Tibial nerve (tissue), 4 donors: ENCODE measurements at regions not wholly inside any gene's neighbourhood (a gene's known extent, or its start where the extent isn't known, plus 50 kb on each side); places are given as distances from the start of the nearest gene placed in this dataset.
"Not testable (repeated sequence)": the region's sequence is repeated elsewhere in the genome, so short reads cannot be mapped to it uniquely, and the experiment has no call there.

Experiments
- DNase-seq, 2 donors: peaks; one replicate each; pipeline ENCODE4 v3.0.0-alpha.2; 2019; ENCODE audit warnings: low spot score in 2 of 2
- H3K27ac ChIP-seq, 4 donors: fragments of 200-600 bp; sonication (generic) in 3 of 4; one replicate each; pipeline ENCODE4 v1.5.1; 2017 to 2019; ENCODE audit warnings: mild to moderate bottlenecking in 1 of 4
- H3K27me3 ChIP-seq, 2 donors: fragments of 200-600 bp; sonication (generic) in 1 of 2; one replicate each; pipeline versions ENCODE4 v1.5.1 to v1.6.0; 2017 to 2019
- H3K36me3 ChIP-seq, 3 donors: fragments of 200-600 bp; sonication (generic); one replicate each; pipeline ENCODE4 v1.5.1; 2018 to 2019
- H3K4me1 ChIP-seq, 4 donors: fragments of 200-600 bp; sonication (generic) in 3 of 4; one replicate each; pipeline ENCODE4 v1.5.1; 2017 to 2019
- H3K4me3 ChIP-seq, 4 donors: fragments of 200-600 bp; sonication (generic) in 3 of 4; one replicate each; pipeline ENCODE4 v1.5.1; 2017 to 2019; ENCODE audit warnings: mild to moderate bottlenecking in 1 of 4, moderate library complexity in 1 of 4
- H3K9me3 ChIP-seq, 4 donors: fragments of 200-600 bp; sonication (generic) in 3 of 4; one replicate each; pipeline ENCODE4 v1.5.1; 2017 to 2019
- EP300 ChIP-seq, 2 donors: sonication (generic); formaldehyde crosslinking; IDR thresholded peaks; one replicate each; pipeline ENCODE4 v1.6.1; 2017; ENCODE audit warnings: antibody characterized with exemption in 2 of 2, mild to moderate bottlenecking in 1 of 2
- POLR2A ChIP-seq, 2 donors: fragments of 450-650 bp; IDR thresholded peaks; one replicate each; pipeline ENCODE4 v1.6.1; 2017; ENCODE audit warnings: antibody characterized with exemption in 2 of 2, mild to moderate bottlenecking in 2 of 2, moderate library complexity in 2 of 2
- WGBS, 2 donors: methylation state at CpG; one replicate each; pipeline ENCODE4 v1.1.5; 2018; 5-methylcytosine and 5-hydroxymethylcytosine counted together
- TF ChIP-seq, protein P1 (sequence below), 5 experiments: fragments of 200-600 bp in 3 of 5; fragments of 450-650 bp in 2 of 5; sonication (generic) in 3 of 5; IDR thresholded peaks; one replicate each; pipeline ENCODE4 v1.5.1; 2016 to 2019; ENCODE audit warnings: antibody characterized with exemption in 5 of 5, mild to moderate bottlenecking in 3 of 5, moderate library complexity in 2 of 5

GRCh38 chr16:64272028-64272427 is 849.8 kb downstream of the CDH11 start:
- TF ChIP-seq, protein P1, sequence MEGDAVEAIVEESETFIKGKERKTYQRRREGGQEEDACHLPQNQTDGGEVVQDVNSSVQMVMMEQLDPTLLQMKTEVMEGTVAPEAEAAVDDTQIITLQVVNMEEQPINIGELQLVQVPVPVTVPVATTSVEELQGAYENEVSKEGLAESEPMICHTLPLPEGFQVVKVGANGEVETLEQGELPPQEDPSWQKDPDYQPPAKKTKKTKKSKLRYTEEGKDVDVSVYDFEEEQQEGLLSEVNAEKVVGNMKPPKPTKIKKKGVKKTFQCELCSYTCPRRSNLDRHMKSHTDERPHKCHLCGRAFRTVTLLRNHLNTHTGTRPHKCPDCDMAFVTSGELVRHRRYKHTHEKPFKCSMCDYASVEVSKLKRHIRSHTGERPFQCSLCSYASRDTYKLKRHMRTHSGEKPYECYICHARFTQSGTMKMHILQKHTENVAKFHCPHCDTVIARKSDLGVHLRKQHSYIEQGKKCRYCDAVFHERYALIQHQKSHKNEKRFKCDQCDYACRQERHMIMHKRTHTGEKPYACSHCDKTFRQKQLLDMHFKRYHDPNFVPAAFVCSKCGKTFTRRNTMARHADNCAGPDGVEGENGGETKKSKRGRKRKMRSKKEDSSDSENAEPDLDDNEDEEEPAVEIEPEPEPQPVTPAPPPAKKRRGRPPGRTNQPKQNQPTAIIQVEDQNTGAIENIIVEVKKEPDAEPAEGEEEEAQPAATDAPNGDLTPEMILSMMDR (IDR thresholded peaks at IDR 0.05), result no peak
- no peak for TF ChIP-seq POLR2A (IDR thresholded peaks at IDR 0.05)
- no peak for TF ChIP-seq EP300 (IDR thresholded peaks at IDR 0.05)
- Histone ChIP-seq H3K9me3 (peaks cover 0 to 9% (median 3%) of the 10 kb centered on the region in 4 donors), H3K27me3 (no peaks in the 10 kb centered on the region), H3K27ac (no peak overlapping the region), H3K36me3 (no peaks in the 10 kb centered on the region), H3K4me1 (no peaks in the 10 kb centered on the region), H3K4me3 (no peak overlapping the region)
- no peak for DNase-seq

DNA sequence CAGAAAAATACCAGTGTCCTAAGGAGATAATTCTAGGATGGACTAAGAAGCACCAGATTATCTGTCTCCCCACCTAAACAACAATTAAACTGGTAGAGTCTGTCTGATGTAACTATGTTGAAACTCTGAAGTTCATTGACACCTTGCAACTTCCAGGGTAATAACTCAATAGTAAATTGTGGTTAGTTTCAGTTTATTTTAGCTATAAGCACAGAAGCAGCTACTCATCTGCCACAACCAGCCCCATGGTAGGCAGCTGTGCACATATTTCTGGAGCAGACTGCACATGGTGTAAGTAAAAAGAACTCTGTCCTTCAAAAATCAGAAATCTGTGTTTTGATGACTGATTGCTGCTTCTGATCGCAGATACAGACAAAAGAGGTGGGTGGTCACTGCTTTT is 852.1 kb downstream of the CDH11 start:
- WGBS, 2 donors, result 61 to 63% methylated on average over 1 of the region's 1 CpG
- no peaks in the 10 kb centered on the region for H3K36me3 ChIP-seq

GRCh38 chr16:64265756-64266155 is 856.1 kb downstream of the CDH11 start:
- TF ChIP-seq EP300 (IDR thresholded peaks at IDR 0.05) (no peak), POLR2A (IDR thresholded peaks at IDR 0.05) (no peak)
- TF ChIP-seq, protein P1 (IDR thresholded peaks at IDR 0.05), result no peak
- Histone ChIP-seq H3K27ac (no peak overlapping the region), H3K9me3 (peaks cover 0 to 9% (median under 1%) of the 10 kb centered on the region in 4 donors)

More for the DNA sequence above, 852.1 kb downstream of the CDH11 start:
- Histone ChIP-seq H3K4me3 (no peak overlapping the region), H3K27ac (no peak overlapping the region), H3K9me3 (peaks cover 0 to 9% (median 3%) of the 10 kb centered on the region in 4 donors), H3K4me1 (no peaks in the 10 kb centered on the region), H3K27me3 (no peaks in the 10 kb centered on the region)
- no peak for DNase-seq
- TF ChIP-seq EP300 (IDR thresholded peaks at IDR 0.05) (no peak), POLR2A (IDR thresholded peaks at IDR 0.05) (no peak)
- TF ChIP-seq, protein P1 (IDR thresholded peaks at IDR 0.05), result no peak

GRCh38 chr16:64260631-64261401 is 861.0 kb downstream of the CDH11 start:
- DNase-seq, H3K4me3 ChIP-seq, H3K27ac ChIP-seq, H3K9me3 ChIP-seq, H3K27me3 ChIP-seq, H3K36me3 ChIP-seq, H3K4me1 ChIP-seq: not testable (repeated sequence)
- WGBS, 2 donors, result 95 to 96% methylated on average over 23 of the region's 23 CpGs

More at GRCh38 chr16:64265756-64266155, 856.1 kb downstream of the CDH11 start:
- Histone ChIP-seq H3K36me3 (no peaks in the 10 kb centered on the region), H3K27me3 (no peaks in the 10 kb centered on the region), H3K4me1 (no peaks in the 10 kb centered on the region), H3K4me3 (no peak overlapping the region)
- DNase-seq, result no peak

GRCh38 chr16:64254443-64255367 is 867.2 kb downstream of the CDH11 start:
- Histone ChIP-seq H3K4me1 (peaks cover 0 to 10% (median 0%) of the 10 kb centered on the region in 4 donors), H3K9me3 (no peaks in the 10 kb centered on the region), H3K27me3 (no peaks in the 10 kb centered on the region), H3K4me3 (no peak overlapping the region), H3K27ac (no peak overlapping the region), H3K36me3 (no peaks in the 10 kb centered on the region)
- WGBS, 2 donors, result 92 to 93% methylated on average over 4 of the region's 4 CpGs
- TF ChIP-seq POLR2A (IDR thresholded peaks at IDR 0.05) (no peak), EP300 (IDR thresholded peaks at IDR 0.05) (no peak)
- TF ChIP-seq, protein P1 (IDR thresholded peaks at IDR 0.05), result no peak
- DNase-seq, result no peak
